Left colon (tissue), 2 donors: ENCODE measurements at regions not wholly inside any gene's neighbourhood (a gene's known extent, or its start where the extent isn't known, plus 50 kb on each side); places are given as distances from the start of the nearest gene placed in this dataset.
"Not testable (repeated sequence)": the region's sequence is repeated elsewhere in the genome, so short reads cannot be mapped to it uniquely, and the experiment has no call there.

ENCODE experiments used
- ATAC-seq: fragments of 200-7000 bp; cut with Tn5 transposase; one replicate; pipeline ENCODE4 v1.9.1; 2020; ENCODE audit warnings: mild to moderate bottlenecking, moderate library complexity
- DNase-seq, 2 donors: peaks; one replicate each; pipeline ENCODE4 v3.0.0-alpha.2; 2020
- intact Hi-C, 2 donors: fragments of 100-400 bp; cut with DNase I in 1 of 2; cut with micrococcal nuclease in 1 of 2; formaldehyde crosslinking; loops; one replicate each; pipeline versions ENCODE4 v1.11.2 to v1.14.0; 2022; cut with DNase I, micrococcal nuclease
- donor health status: DM: no; HTN: no; CAD: no.
- donor health status: DM: yes; HTN: yes; CAD: no.

DNA sequence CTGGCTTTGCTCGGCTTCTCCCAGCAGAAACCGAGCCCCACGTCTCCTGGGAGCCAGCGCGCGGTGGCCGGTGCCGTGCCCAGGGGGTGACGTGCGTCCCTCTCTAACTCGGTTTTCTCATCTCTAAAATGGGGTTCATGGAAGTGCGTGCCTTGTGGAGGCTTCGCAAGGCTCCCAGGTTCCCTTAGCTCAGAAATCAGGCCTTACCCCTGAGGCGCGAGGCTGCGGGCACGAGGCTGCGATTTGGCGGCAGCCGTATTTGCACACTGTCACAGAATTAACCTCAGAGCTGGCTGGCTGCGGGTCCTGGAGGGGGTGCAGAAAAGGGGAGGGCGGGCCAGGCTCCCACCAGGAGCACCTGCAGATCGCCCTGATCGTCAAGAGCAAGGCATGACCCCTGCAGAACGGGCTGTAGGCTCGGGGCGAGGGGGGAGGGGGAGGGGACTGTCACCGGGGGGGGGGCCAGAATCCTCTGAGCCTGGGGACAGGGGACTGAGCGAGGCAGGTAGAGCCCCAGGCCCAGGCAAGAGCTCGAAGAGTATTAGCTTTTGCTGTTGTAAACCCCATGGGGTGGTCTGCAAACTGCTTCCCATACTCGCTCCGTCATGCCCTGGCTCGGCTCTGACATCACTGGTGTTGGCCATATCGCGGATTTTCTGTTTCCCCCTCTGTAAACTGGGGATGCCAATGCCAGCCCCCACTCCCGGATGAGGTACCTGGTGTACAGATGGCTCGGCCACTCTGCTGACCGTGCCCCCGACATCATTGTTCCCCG, 62.2 kb downstream of the CCNE1 start:
- intact Hi-C loops = loop anchor here (10.0 kb wide), 1 partner anchor 109 kb away; no protein-coding TSS in a partner anchor
- no peak for ATAC-seq

DNA sequence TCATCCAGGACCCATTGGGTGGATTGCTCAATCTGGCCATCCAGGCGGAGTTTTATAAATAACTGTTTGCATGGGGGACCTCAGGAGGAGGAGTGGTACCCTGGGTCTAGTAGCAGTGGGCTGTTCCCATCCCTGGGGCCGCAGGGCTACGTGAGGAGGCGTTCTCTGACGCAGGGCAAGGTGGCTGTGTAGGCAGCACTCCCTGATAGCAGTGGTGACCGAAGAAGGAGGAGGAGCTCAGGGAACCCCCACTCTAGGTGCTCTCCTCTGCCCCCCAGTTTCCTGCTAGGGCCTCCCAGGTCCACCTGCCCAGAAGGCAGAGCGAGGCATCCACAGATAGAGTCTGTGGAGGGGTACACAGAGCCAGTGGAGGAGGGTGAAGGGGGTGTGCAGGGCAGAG, 64.1 kb downstream of the CCNE1 start:
- intact Hi-C loops = loop anchor here (10.0 kb wide), 1 partner anchor 111 kb away; no protein-coding TSS in a partner anchor
- DNase-seq (no peak), ATAC-seq (no peak)

More for the DNA sequence above, 62.2 kb downstream of the CCNE1 start:
- DNase-seq = no peak

DNA sequence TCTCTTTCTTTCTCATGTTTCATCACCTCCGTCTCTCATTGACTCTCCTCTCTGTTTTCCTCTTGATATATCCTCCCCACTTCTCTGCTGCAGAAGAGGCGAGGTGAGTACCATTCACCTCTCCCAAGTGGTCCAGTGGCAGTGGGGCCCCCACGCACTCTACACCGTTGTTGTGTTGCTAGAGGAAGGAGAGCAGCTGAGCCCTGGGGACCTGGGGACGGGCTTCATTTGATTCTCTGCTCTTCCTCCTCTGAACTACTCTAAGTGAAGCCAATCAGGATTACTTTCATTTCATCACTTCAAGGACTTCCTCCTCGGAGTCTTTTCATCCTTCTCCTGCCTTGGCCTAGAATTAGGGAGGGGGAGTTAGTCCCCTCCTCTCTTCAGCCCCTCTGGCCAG, 64.6 kb downstream of the CCNE1 start:
- DNase-seq = no peak
- intact Hi-C loops = loop anchor here (10.0 kb wide), 1 partner anchor 112 kb away; no protein-coding TSS in a partner anchor
- ATAC-seq = no peak

DNA sequence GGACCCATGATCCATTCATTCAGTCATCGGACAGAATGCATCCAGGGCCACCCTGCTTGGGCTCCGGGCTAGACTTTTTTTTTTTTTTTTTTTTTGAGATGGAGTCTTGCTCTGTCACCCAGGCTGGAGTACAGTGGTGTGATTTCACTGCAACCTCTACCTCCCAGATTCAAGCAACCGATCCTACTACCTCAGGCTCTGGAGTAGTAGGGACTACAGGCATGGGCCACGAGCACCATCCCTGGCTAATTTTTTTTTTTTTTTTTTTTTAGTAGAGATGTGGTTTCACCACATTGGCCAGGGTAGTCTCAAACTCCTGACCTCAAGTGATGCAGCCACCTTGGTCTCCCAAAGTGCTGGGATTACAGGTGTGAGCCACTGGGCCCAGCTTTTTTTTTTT, 65.1 kb downstream of the CCNE1 start:
- DNase-seq, ATAC-seq: not testable (repeated sequence)
- intact Hi-C loops = loop anchor here (10.0 kb wide), 1 partner anchor 112 kb away; no protein-coding TSS in a partner anchor

DNA sequence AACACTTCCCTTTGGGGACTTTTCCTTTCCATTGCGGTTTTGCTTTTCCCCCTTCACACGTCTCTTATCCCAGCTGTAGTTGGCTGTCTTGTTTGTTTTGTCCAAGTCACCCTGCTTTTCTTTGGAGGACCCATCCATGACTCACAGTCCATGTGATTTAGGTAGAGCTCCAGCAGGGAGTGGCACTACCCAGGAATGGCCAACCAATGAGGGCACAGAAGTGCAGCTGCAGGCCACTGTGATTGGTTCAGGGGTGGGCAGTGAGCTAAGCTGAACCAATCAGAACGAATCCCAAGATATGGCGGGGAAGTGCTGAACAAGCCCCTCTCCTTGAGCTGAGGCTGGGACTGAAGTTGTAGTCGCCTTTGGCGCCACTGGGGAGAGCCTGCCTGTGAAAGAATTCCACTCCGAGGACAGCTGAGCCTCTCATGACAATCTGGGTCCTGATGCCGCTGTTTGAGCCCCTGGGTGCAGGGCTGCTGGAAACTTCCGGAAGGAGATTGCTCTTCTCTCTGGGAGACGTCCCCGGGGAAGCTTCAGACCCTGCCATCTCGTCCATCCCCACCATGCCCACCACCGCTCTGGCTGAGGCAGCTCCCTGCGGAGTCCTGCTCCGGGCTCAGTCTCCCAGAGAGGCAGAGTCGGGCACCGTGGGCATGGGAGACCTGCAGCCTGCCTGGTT, 62.9 kb upstream of the URI1 start:
- ATAC-seq (no peak), DNase-seq (no peak)
- intact Hi-C loops = loop anchor here (10.0 kb wide), 1 partner anchor 114 kb away; no protein-coding TSS in a partner anchor

DNA sequence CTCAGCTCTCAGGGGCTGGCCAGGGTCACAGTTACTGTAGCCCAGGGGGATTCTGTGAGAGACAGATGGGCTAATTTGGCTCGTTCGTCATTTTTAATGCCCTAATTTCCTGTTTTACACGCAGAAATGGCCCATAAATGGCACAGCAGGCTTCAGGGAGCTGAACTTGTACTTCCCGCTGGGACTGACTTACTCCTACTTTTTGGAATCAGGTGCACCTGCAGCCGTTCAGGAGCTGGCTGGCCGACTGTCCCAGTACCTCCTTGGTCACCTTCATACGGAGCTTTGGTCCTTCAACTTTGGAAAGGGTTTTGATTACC, 62.4 kb upstream of the URI1 start:
- ATAC-seq (no peak), DNase-seq (no peak)
- intact Hi-C loops = loop anchor here (10.0 kb wide), 1 partner anchor 115 kb away; no protein-coding TSS in a partner anchor

DNA sequence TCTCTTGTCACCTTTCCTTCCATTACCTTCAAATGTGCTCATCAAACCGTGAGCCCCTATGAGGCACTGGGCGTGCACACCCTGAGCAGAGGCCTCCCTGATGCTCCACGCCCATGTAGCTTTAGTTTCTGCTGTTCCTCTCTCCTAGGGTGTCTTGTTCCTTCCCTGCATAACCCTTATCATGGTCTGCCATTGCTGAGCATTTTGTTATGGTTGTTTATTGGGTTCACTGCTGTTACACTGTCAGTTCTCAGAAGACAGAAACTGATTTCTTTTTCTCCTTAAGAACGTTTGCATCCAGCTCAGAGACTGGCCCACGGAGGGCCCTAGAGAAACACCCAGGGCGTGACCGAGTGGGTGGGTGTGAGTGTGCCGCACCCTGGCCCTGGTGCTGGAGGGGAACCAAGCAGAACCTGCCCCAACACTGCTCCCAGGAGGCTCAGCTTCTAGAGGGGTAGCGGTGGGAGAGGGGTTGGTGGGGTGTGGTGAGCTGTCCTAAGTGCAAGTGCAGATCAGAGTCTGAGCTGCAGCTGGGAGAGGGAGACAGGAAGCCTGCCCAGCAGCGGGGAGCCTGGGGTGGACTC, 61.4 kb upstream of the URI1 start:
- ATAC-seq (no peak), DNase-seq (no peak)
- intact Hi-C loops = no loop called here

DNA sequence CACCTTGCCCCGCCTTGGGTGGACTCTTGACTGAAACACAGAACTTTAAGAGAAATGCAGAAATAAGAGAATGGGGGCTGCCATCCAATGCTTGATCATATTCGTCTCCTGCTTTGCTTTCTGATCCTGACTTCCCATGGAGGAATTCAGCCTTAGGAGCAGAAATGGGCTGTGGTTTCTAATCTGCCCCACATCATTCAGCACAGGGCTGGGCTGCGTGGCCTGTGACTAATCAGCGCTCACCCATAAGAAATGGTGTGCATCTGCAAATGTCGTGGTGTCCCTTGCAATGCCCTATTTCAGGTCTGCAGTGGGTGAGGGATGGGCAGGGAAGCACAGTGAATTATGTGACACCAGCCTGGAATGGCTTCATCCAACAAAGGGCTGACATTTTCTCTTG, 60.7 kb upstream of the URI1 start:
- intact Hi-C loops = no loop called here
- ATAC-seq = no peak

DNA sequence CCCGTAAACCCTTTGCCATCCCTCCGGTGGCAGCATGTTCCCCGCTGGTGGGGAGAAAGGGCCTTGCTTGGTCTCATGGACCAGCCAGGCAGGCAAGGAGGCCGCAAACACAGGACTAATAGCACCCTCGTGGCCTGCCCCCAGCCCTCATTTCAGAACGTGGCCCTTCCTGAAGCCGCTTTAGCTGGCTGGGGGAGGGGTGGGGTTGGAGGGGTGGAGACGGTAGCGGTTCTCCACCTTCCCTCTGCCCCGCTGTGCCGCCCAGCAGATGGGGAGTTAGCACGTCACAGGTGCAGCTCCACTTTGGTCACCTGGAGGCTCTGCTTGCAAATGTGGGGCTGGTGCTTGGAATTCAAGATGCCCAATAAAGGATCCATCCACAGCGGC, 59.3 kb upstream of the URI1 start:
- intact Hi-C loops = no loop called here
- DNase-seq = no peak
- ATAC-seq = no peak

More for the DNA sequence above, 60.7 kb upstream of the URI1 start:
- no peak for DNase-seq

DNA sequence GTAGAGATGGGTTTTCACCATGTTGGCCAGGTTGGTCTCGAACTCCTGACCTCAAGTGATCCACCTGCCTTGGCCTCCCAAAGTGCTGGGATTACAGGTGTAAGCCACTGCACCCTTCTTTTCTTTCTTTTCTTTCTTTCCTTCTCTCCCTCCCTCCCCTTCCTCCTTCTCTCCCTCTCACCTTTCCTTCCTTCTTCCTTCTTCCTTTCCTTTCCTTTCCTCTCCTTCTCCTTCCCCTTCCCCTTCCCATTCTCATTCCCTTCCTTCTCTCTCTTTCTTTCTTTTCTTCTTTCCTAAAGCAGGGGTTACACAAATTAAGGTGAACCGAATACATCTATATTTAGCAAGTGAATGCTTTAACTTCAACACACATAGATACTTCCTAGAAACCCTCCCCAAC, 58.0 kb upstream of the URI1 start:
- intact Hi-C loops = no loop called here
- DNase-seq = no peak
- ATAC-seq = no peak

DNA sequence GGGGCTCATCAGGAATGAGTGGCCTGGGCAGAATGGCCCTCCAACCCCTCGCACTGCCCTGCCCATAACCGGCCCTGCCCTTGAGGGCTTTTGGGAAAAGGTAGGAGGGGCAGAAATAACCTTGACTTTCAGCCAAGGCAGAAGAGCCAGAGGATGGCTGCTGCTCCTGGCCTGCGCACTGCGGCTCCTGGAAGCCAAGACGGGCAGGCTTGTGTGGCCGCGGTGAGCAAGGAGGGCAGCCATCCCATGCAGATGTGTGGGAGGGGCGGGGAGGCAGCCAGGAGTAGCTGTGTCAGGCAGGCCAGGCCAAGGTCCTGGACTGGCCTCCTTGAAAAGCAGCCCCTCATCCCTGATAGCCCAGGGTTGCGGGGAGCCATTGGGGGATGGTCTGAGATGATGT, 57.6 kb upstream of the URI1 start:
- intact Hi-C loops = no loop called here
- ATAC-seq = no peak
- DNase-seq = no peak

DNA sequence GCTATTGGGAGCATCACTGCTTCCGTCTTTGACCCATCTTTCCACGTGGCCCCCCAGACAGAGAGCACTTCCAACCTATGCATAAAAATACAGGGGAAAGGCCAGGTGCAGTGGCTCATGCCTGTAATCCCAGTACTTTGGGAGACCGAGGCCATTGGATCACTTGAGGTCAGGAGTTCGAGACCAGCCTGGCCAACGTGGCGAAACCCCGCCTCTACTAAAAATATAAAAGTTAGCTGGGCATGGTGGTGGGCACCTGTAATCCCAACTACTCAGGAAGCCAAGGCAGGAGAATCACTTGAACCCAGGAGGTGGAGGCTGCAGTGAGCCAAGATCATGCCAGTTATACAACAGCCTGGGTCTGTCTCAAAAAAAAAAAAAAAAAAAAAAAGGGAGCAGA, 55.9 kb upstream of the URI1 start:
- intact Hi-C loops, ATAC-seq, DNase-seq: not testable (repeated sequence)

DNA sequence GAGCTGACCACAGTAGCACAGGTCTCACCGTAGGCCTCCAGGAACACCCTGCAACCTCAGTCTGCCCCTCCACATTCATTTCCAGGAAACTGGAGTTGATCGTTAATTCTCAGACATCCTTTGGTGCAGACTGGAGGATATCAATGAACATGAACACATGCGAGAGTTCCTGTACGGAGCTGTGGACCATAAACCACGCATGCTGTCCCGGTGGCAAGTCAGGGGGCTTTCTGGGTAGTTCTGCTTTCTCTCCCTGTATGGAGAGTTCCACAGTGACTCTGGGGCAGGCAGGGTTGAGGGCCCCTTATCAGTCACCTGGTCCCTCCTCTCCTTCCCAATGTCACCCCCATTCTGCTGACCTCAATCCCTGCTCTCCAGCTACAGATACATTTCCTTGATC, 55.5 kb upstream of the URI1 start:
- intact Hi-C loops = no loop called here
- no peak for ATAC-seq
- no peak for DNase-seq

DNA sequence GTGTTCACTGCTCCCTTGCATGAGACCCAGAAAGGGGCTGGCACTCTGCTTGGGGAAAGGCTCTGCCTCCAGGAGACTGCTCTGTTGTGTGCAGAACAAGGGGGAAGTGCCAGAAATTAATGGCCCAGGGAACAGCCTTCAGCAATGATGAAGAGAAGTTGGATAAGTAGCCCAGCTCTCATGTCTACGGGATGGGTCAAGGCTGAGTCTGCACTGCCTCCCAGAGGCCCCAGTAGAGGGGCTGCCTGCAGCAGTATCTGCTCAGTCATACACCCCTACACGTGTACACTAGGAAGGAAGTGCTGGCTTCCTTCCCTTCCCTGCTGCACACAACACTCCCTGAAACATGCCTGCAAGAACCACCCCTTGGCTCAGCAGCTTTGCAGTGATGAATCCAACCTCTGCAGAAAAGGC, 54.6 kb upstream of the URI1 start:
- ATAC-seq = no peak
- DNase-seq = no peak
- intact Hi-C loops = no loop called here

DNA sequence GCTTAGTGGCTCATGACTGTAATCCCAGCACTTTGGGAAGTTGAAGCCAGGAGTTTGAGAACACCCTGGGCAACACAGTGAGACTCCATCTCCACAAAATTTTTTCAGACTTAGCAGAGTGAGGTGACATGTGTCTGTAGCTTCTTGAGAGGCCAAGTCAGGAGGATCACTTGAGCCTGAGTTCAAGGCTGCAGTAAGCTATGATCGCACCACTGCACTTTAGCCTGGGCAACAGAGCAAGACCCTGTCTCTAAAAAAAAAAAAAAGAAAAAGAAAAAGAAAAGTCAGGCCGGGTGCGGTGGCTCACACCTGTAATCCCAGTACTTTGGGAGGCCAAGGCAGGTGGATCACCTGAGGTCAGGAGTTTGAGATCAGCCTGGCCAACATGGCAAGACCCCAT, 54.0 kb upstream of the URI1 start:
- ATAC-seq, intact Hi-C loops, DNase-seq: not testable (repeated sequence)

DNA sequence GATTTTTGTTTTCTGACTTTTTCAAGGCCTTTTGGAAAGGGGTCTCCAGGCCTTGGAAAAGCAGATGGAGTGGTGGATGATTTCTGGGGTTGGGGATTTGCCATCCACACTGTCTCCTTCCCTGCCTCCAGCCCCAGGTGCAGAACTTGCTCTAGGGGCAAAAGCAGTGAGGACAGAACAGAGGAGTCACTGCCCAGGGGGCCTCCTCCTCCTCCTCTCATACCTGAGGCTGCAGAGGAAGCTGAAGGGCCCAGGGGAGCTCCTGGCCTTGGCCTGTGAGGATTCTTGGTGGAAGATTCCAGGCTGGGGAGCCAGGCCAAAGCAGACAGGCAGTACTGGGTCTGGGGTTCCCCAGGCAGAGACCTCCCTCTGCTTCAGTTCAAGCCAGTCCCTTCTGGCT, 52.3 kb upstream of the URI1 start:
- DNase-seq (no peak), ATAC-seq (no peak)
- intact Hi-C loops = no loop called here

DNA sequence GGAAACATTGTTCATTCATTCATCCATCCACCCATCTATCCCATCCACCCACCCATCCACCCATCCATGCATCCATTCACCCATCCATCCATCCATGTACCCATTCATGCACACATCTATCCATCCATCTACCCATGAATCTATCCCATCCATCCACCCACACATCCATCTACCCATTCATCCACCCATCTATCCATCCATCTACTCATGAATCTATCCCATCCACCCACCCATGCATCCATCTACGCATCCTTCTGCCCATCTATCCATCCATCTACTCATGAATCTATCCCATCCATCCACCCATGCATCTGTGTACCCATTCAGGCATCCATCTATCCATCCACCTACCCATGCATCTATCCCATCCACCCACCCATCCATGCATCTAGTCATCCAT, 51.6 kb upstream of the URI1 start:
- DNase-seq = no peak

More for the DNA sequence above, 51.6 kb upstream of the URI1 start:
- intact Hi-C loops = no loop called here
- ATAC-seq = no peak
